ENCODE measurements at regions not wholly inside any gene's neighbourhood (a gene's known extent, or its start where the extent isn't known, plus 50 kb on each side); places are given as distances from the start of the nearest gene placed in this dataset.

- no peak for TF ChIP-seq CTCF (conservative IDR thresholded peaks at IDR 0.05; ENCODE audit: low read length)
Measured at GRCh38 chr2:180743401-180743800, 237.0 kb upstream of the UBE2E3 start.

GRCh38 chr2:180742801-180743200, 237.6 kb upstream of the UBE2E3 start:
- H3K4me3 ChIP-seq (ENCODE audit: low read length): no peak overlapping the region
- no peak for DNase-seq (ENCODE audit: low read depth)
- no peak for TF ChIP-seq CTCF (conservative IDR thresholded peaks at IDR 0.05; ENCODE audit: low read length)

More at GRCh38 chr2:180743401-180743800, 237.0 kb upstream of the UBE2E3 start:
- no peak for DNase-seq (ENCODE audit: low read depth)
- H3K4me3 ChIP-seq (ENCODE audit: low read length): no peak overlapping the region

- H3K4me3 ChIP-seq (ENCODE audit: low read length): no peak overlapping the region
- DNase-seq (ENCODE audit: low read depth): no peak
- TF ChIP-seq CTCF (conservative IDR thresholded peaks at IDR 0.05; ENCODE audit: low read length): no peak
Measured at GRCh38 chr2:180739070-180739469, 241.3 kb upstream of the UBE2E3 start.

GRCh38 chr2:180735799-180736198, 244.6 kb upstream of the UBE2E3 start:
- no peak overlapping the region for H3K4me3 ChIP-seq (ENCODE audit: low read length)
- DNase-seq (ENCODE audit: low read depth): no peak
- no peak for TF ChIP-seq CTCF (conservative IDR thresholded peaks at IDR 0.05; ENCODE audit: low read length)

- no peak for TF ChIP-seq CTCF (conservative IDR thresholded peaks at IDR 0.05; ENCODE audit: low read length)
- DNase-seq (ENCODE audit: low read depth): no peak
- H3K4me3 ChIP-seq (ENCODE audit: low read length): no peak overlapping the region
Measured at GRCh38 chr2:180734382-180734781, 246.0 kb upstream of the UBE2E3 start.

- DNase-seq (ENCODE audit: low read depth): no peak
- no peak overlapping the region for H3K4me3 ChIP-seq (ENCODE audit: low read length)
- TF ChIP-seq CTCF (conservative IDR thresholded peaks at IDR 0.05; ENCODE audit: low read length): no peak
Measured at GRCh38 chr2:180733330-180733729, 247.1 kb upstream of the UBE2E3 start.

GRCh38 chr2:180732337-180732736, 248.1 kb upstream of the UBE2E3 start:
- TF ChIP-seq CTCF (conservative IDR thresholded peaks at IDR 0.05; ENCODE audit: low read length): no peak
- DNase-seq (ENCODE audit: low read depth): no peak
- H3K4me3 ChIP-seq (ENCODE audit: low read length): no peak overlapping the region
